ENCODE measurements at regions not wholly inside any gene's neighbourhood (a gene's known extent, or its start where the extent isn't known, plus 50 kb on each side); places are given as distances from the start of the nearest gene placed in this dataset.

GRCh38 chr13:26502826-26503225 lies 54.7 kb upstream of the WASF3 start:
- H3K14ac ChIP-seq (replicated peaks; ENCODE audit: low read depth, low read length), result no peak overlapping the region
- no peak overlapping the region for H2AK5ac ChIP-seq (ENCODE audit: low read depth, low read length)
- H3K4ac ChIP-seq (ENCODE audit: low read depth, low read length), result peak overlapping the region; percentile 1
- H2BK120ac ChIP-seq (ENCODE audit: low read depth, low read length), result peak overlapping the region; percentile 5; the same call in 1 of the 2 replicates
- H3K36me3 ChIP-seq (ENCODE audit: control insufficient read depth, insufficient read depth, low read length), result no peaks in the 10 kb centered on the region
- H2BK15ac ChIP-seq (ENCODE audit: low read depth, low read length), result no peak overlapping the region; the same call in 2 of the 3 replicates
- H4K20me1 ChIP-seq (ENCODE audit: insufficient read depth, low read length), result no peaks in the 10 kb centered on the region
- H3K79me1 ChIP-seq (ENCODE audit: low read depth in 1 of 2, low read length in 2 of 2), result no peaks in the 10 kb centered on the region
- H4K91ac ChIP-seq (ENCODE audit: insufficient read depth, low read depth, low read length), result no peak overlapping the region; the same call in 1 of the 2 replicates
- H3K4me3 ChIP-seq (ENCODE audit: insufficient read depth, low read depth, low read length), result no peak overlapping the region
- POLR2A ChIA-PET (ENCODE audit: unreplicated experiment), result no interaction called here
- no TSS peak for BruUV-seq (replicated peaks)
- DNase-seq (peak; percentile 96), ATAC-seq (ENCODE audit: low read depth) (peak; percentile 72)
- H2BK20ac ChIP-seq (ENCODE audit: low read depth, low read length), result 0 out of 2 replicates have a peak overlapping the region, but pooled peaks have one; percentile 21
- H3K27ac ChIP-seq (ENCODE audit: insufficient read depth, low read length), result peak overlapping the region; percentile 48
- peak overlapping the region; percentile 69 for H2AFZ ChIP-seq (replicated peaks; ENCODE audit: low read length, poor library complexity)
- 0 out of 2 replicates have a peak overlapping the region, but pooled peaks have one; percentile 30 for H3K9ac ChIP-seq (ENCODE audit: low read depth, low read length)
- no peak overlapping the region for H3K18ac ChIP-seq (ENCODE audit: low read depth, low read length)
- H4K5ac ChIP-seq (ENCODE audit: low read depth, low read length), result no peak overlapping the region
- peak overlapping the region; percentile 3; the same call in 1 of the 2 replicates for H3K23ac ChIP-seq (ENCODE audit: low read depth, low read length)
- H2BK5ac ChIP-seq (ENCODE audit: low read depth, low read length, poor library complexity, severe bottlenecking), result no peak overlapping the region
- H4K8ac ChIP-seq (ENCODE audit: low read depth in 2 of 2, low read length in 2 of 2), result peak overlapping the region in 1 of 2 experiments; percentile 32; a peak in 1 of 4 replicates
- in situ Hi-C loops (cut with MboI; ENCODE audit: low sequenced_read_pairs), result no loop called here
- TF ChIP-seq POLR2A (IDR thresholded peaks at IDR 0.05; ENCODE audit: low read depth, low read length), result no peak; the same call in 1 of the 2 replicates
- peak; percentile 86 for TF ChIP-seq MXI1 (IDR thresholded peaks at IDR 0.05; ENCODE audit: borderline replicate concordance, low read depth, low read length)
- peak; percentile 37; the same call in 1 of the 2 replicates for TF ChIP-seq RAD21 (IDR thresholded peaks at IDR 0.05; ENCODE audit: low read length)
- peak; percentile 96 for TF ChIP-seq BHLHE40 (IDR thresholded peaks at IDR 0.05; ENCODE audit: low read depth, low read length)
- 0 out of 2 replicates have a peak, but pooled peaks have one; percentile 2 for TF ChIP-seq FOS (IDR thresholded peaks at IDR 0.05; ENCODE audit: low read depth, low read length)
- TF ChIP-seq MAFK (IDR thresholded peaks at IDR 0.05; ENCODE audit: low read depth, low read length), result no peak
- TF ChIP-seq SMC3 (IDR thresholded peaks at IDR 0.05; ENCODE audit: low read depth, low read length), result peak; percentile 15; the same call in 1 of the 2 replicates
- TF ChIP-seq MAZ (IDR thresholded peaks at IDR 0.05; ENCODE audit: borderline replicate concordance, low read depth, low read length), result no peak
- TF ChIP-seq CTCF (conservative IDR thresholded peaks at IDR 0.05; ENCODE audit: low read depth, low read length), result peak; percentile 29
- TF ChIP-seq CEBPB (IDR thresholded peaks at IDR 0.05; ENCODE audit: low read depth, low read length), result no peak
- peak; percentile 82 for TF ChIP-seq USF2 (IDR thresholded peaks at IDR 0.05; ENCODE audit: low read depth, low read length)
- no peak for TF ChIP-seq ELK1 (IDR thresholded peaks at IDR 0.05; ENCODE audit: borderline replicate concordance, low read depth, low read length)
- no peak for TF ChIP-seq CHD1 (IDR thresholded peaks at IDR 0.05; ENCODE audit: low read depth, low read length)
- no peak for TF ChIP-seq RCOR1 (IDR thresholded peaks at IDR 0.05; ENCODE audit: insufficient replicate concordance, low read length)
- peak overlapping the region; percentile 32 for H3K4me2 ChIP-seq (ENCODE audit: low read depth, low read length)
- no peaks in the 10 kb centered on the region for H3K27me3 ChIP-seq (ENCODE audit: control insufficient read depth, insufficient read depth, low read length)
- WGBS, 2 experiments (ENCODE audit: extremely low coverage in 2 of 2, insufficient read length in 1 of 2), result 0% methylated on average over 1 of the region's 12 CpGs; no CpG with 5 or more reads in 1 of the 2 experiments
- CTCF ChIA-PET, result interaction anchor here (0.7 to 1.2 kb wide), 3 partner anchors 117 to 959 kb away, joined by 3 to 4 read pairs (median 3); no protein-coding TSS in a partner anchor
- intact Hi-C loops (cut with micrococcal nuclease), result no loop called here
- peaks cover 15% of the 10 kb centered on the region for H3K4me1 ChIP-seq (ENCODE audit: control insufficient read depth, insufficient read depth, low read length)
- H3K9me1 ChIP-seq (ENCODE audit: insufficient read depth, low read length), result peaks cover 9% of the 10 kb centered on the region; the same call in 1 of the 2 replicates
- H2AK9ac ChIP-seq (replicated peaks; ENCODE audit: low read depth, low read length, poor library complexity), result no peak overlapping the region
- dilution Hi-C loops (cut with HindIII; ENCODE audit: low sequenced_read_pairs, unreplicated experiment), result no loop called here
- no peak overlapping the region for H3K56ac ChIP-seq (ENCODE audit: extremely low read depth, insufficient read depth, low read length)
- H3K9me3 ChIP-seq (ENCODE audit: control insufficient read depth, insufficient read depth, low read length), result no peaks in the 10 kb centered on the region

All from IMR-90 (cell line).